Uterus (tissue), 3 donors: ENCODE measurements at regions not wholly inside any gene's neighbourhood (a gene's known extent, or its start where the extent isn't known, plus 50 kb on each side); places are given as distances from the start of the nearest gene placed in this dataset.

ENCODE experiments used
- DNase-seq, 2 donors: peaks; one replicate each; pipeline ENCODE4 v3.0.0-alpha.2; 2019 to 2020
- H3K27ac ChIP-seq, 2 donors: fragments of 200-600 bp; sonication (generic); 1 replicate in 1 of 2; 2 replicates in 1 of 2; pipeline ENCODE4 v1.5.1; 2016 to 2018
- H3K27me3 ChIP-seq, 2 donors: fragments of 200-600 bp; sonication (generic); one replicate each; pipeline ENCODE4 v1.5.1; 2018 to 2019; ENCODE audit warnings: control low read depth in 1 of 2
- H3K36me3 ChIP-seq, 2 donors: fragments of 200-600 bp; sonication (generic); one replicate each; pipeline ENCODE4 v1.5.1; 2019; ENCODE audit warnings: control low read depth in 1 of 2
- H3K4me1 ChIP-seq, 2 donors: fragments of 200-600 bp; sonication (generic); one replicate each; pipeline ENCODE4 v1.5.1; 2018 to 2019; ENCODE audit warnings: control low read depth in 1 of 2
- H3K4me3 ChIP-seq, 2 donors: fragments of 200-600 bp; sonication (generic); 1 replicate in 1 of 2; 2 replicates in 1 of 2; pipeline ENCODE4 v1.5.1; 2018 to 2019; ENCODE audit warnings: mild to moderate bottlenecking in 1 of 2
- H3K9me3 ChIP-seq, 2 donors: fragments of 200-600 bp; sonication (generic); one replicate each; pipeline ENCODE4 v1.5.1; 2019; ENCODE audit warnings: control low read depth in 1 of 2
- CTCF ChIP-seq, 4 experiments: fragments of 200-600 bp in 2 of 4; fragments of 450-650 bp in 2 of 4; sonication (generic) in 2 of 4; IDR thresholded peaks; one replicate each; pipeline ENCODE4 v1.5.1; 2016 to 2019; ENCODE audit warnings: antibody characterized with exemption in 4 of 4, mild to moderate bottlenecking in 2 of 4, moderate library complexity in 1 of 4
- POLR2A ChIP-seq, 2 donors: fragments of 450-650 bp; IDR thresholded peaks; one replicate each; pipeline ENCODE4 v1.6.1; 2016; ENCODE audit warnings: antibody characterized with exemption in 2 of 2, mild to moderate bottlenecking in 1 of 2, moderate library complexity in 1 of 2
- intact Hi-C: fragments of 100-400 bp; cut with DNase I; formaldehyde crosslinking; loops from one replicate; pipeline ENCODE4 v1.15.1; 2023; ENCODE audit warnings: low total_unique reads
- donor health status: DM: yes; HTN: yes; CAD: no.

GRCh38 chr17:53314521-53314920 is 508.2 kb upstream of the KIF2B start:
- Histone ChIP-seq H3K27ac (no peak overlapping the region), H3K36me3 (no peaks in the 10 kb centered on the region), H3K9me3 (no peaks in the 10 kb centered on the region), H3K4me1 (no peaks in the 10 kb centered on the region), H3K4me3 (no peak overlapping the region), H3K27me3 (no peaks in the 10 kb centered on the region)
- intact Hi-C loops, result no loop called here
- TF ChIP-seq POLR2A (IDR thresholded peaks at IDR 0.05), result no peak
- DNase-seq, result no peak

GRCh38 chr17:53313746-53314145 is 509.0 kb upstream of the KIF2B start:
- intact Hi-C loops, result no loop called here
- DNase-seq, result no peak
- no peak overlapping the region for H3K4me3 ChIP-seq
- no peaks in the 10 kb centered on the region for H3K36me3 ChIP-seq
- H3K9me3 ChIP-seq, result no peaks in the 10 kb centered on the region
- no peaks in the 10 kb centered on the region for H3K27me3 ChIP-seq
- no peak for TF ChIP-seq CTCF (IDR thresholded peaks at IDR 0.05)
- no peak for TF ChIP-seq POLR2A (IDR thresholded peaks at IDR 0.05)
- H3K4me1 ChIP-seq, result no peaks in the 10 kb centered on the region
- H3K27ac ChIP-seq, result no peak overlapping the region

GRCh38 chr17:53278466-53278865 is 544.3 kb upstream of the KIF2B start:
- H3K9me3 ChIP-seq, result no peaks in the 10 kb centered on the region
- intact Hi-C loops, result no loop called here
- no peak overlapping the region for H3K4me3 ChIP-seq
- H3K36me3 ChIP-seq, result no peaks in the 10 kb centered on the region
- no peak for DNase-seq
- H3K4me1 ChIP-seq, result no peaks in the 10 kb centered on the region
- no peak overlapping the region for H3K27ac ChIP-seq
- H3K27me3 ChIP-seq, result no peaks in the 10 kb centered on the region
- TF ChIP-seq POLR2A (IDR thresholded peaks at IDR 0.05) (no peak), CTCF (IDR thresholded peaks at IDR 0.05) (no peak)

GRCh38 chr17:53273126-53273525 is 549.6 kb upstream of the KIF2B start:
- Histone ChIP-seq H3K36me3 (no peaks in the 10 kb centered on the region), H3K27ac (no peak overlapping the region), H3K4me3 (no peak overlapping the region), H3K27me3 (no peaks in the 10 kb centered on the region), H3K9me3 (no peaks in the 10 kb centered on the region), H3K4me1 (no peaks in the 10 kb centered on the region)
- DNase-seq, result no peak
- TF ChIP-seq CTCF (IDR thresholded peaks at IDR 0.05) (no peak), POLR2A (IDR thresholded peaks at IDR 0.05) (no peak)
- intact Hi-C loops, result no loop called here

- H3K4me3 ChIP-seq, result no peak overlapping the region
- DNase-seq, result no peak
- no peak overlapping the region for H3K27ac ChIP-seq
- no peaks in the 10 kb centered on the region for H3K4me1 ChIP-seq
- TF ChIP-seq POLR2A (IDR thresholded peaks at IDR 0.05) (no peak), CTCF (IDR thresholded peaks at IDR 0.05) (no peak)
- no peaks in the 10 kb centered on the region for H3K9me3 ChIP-seq
- intact Hi-C loops, result no loop called here
- H3K27me3 ChIP-seq, result peaks cover 0 to 5% of the 10 kb centered on the region in 2 donors
- H3K36me3 ChIP-seq, result no peaks in the 10 kb centered on the region
These were observed 551.8 kb upstream of the KIF2B start for GRCh38 chr17:53270936-53271335.

GRCh38 chr17:53264730-53265129 is 558.0 kb upstream of the KIF2B start:
- TF ChIP-seq POLR2A (IDR thresholded peaks at IDR 0.05) (no peak), CTCF (IDR thresholded peaks at IDR 0.05) (no peak)
- Histone ChIP-seq H3K36me3 (no peaks in the 10 kb centered on the region), H3K27ac (no peak overlapping the region), H3K4me1 (no peaks in the 10 kb centered on the region), H3K9me3 (no peaks in the 10 kb centered on the region), H3K27me3 (peaks cover 0 to 5% of the 10 kb centered on the region in 2 donors), H3K4me3 (no peak overlapping the region)
- no peak for DNase-seq
- intact Hi-C loops, result no loop called here
